ENCODE measurements at regions not wholly inside any gene's neighbourhood (a gene's known extent, or its start where the extent isn't known, plus 50 kb on each side); places are given as distances from the start of the nearest gene placed in this dataset.
A peak's percentile ranks its signal among the peaks of the same experiment; 100 is the strongest.

DNA sequence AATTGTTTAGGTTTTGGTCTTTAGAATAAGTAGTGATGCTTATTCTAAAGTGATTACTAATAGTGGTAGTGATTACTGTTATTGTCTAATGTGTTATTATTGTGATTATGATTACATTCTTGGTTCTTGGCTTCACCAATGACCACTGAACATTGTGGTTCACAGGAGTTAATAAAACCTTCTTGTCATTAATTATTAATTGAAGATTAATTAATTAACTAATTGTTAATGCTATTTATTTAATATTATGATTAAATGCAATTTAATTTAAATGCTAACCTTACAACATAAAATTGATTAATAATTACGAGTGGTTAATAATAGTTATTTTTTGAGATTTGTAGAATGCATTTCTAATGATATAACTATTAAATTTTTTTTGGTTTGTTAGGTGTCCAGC lies 747.7 kb upstream of the POM121L12 start:
- no peak for DNase-seq (ENCODE audit: low read depth)
- no peak overlapping the region for H3K4me3 ChIP-seq (replicated peaks; ENCODE audit: low read depth, low read length)
- TF ChIP-seq, protein P1, sequence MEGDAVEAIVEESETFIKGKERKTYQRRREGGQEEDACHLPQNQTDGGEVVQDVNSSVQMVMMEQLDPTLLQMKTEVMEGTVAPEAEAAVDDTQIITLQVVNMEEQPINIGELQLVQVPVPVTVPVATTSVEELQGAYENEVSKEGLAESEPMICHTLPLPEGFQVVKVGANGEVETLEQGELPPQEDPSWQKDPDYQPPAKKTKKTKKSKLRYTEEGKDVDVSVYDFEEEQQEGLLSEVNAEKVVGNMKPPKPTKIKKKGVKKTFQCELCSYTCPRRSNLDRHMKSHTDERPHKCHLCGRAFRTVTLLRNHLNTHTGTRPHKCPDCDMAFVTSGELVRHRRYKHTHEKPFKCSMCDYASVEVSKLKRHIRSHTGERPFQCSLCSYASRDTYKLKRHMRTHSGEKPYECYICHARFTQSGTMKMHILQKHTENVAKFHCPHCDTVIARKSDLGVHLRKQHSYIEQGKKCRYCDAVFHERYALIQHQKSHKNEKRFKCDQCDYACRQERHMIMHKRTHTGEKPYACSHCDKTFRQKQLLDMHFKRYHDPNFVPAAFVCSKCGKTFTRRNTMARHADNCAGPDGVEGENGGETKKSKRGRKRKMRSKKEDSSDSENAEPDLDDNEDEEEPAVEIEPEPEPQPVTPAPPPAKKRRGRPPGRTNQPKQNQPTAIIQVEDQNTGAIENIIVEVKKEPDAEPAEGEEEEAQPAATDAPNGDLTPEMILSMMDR (IDR thresholded peaks at IDR 0.05; ENCODE audit: low read length, missing control alignments): no peak

DNA sequence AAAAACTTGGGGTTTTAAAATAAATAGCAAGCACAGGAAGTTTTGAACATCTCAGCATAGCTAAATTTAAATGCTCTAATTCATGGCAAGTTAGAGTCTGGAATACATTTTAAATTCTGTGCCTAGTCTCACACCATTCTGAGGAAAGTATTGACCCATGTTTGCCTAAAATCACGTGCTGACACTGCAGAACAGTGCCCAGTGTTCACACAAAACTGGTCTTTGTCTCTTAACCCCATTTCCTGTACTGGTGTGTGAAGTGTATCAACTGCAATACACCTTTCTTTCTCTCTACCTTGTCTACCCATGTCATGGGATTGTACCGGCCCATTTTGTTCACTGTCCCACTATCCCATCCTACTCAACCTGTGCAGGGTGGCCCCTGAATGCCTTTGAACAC lies 749.7 kb upstream of the POM121L12 start:
- TF ChIP-seq, protein P1 (IDR thresholded peaks at IDR 0.05; ENCODE audit: low read length, missing control alignments): no peak
- DNase-seq (ENCODE audit: low read depth): no peak
- H3K4me3 ChIP-seq (replicated peaks; ENCODE audit: low read depth, low read length): no peak overlapping the region

DNA sequence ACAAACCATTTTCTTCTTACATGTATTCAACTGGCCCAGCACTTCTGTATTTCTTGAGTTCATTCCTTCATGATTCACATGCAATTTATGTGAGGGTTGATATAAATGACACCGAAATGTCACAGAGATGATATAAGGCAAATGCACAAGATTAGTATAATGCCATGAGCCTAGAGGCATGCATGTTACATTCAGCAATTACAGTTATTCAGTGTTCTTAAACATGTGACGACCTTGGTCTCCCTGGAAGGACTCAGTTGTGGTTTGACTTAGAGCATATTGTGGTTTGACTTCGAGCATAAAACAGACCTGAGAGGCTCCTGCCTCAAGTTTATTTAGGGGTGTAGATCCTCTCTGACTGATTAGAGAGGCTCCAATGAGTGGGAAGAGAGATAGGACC lies 752.1 kb upstream of the POM121L12 start:
- DNase-seq (ENCODE audit: low read depth): no peak
- H3K4me3 ChIP-seq (replicated peaks; ENCODE audit: low read depth, low read length): no peak overlapping the region
- TF ChIP-seq, protein P1 (IDR thresholded peaks at IDR 0.05; ENCODE audit: low read length, missing control alignments): no peak

- DNase-seq (ENCODE audit: low read depth): peak; percentile 7
- H3K4me3 ChIP-seq (replicated peaks; ENCODE audit: low read depth, low read length): no peak overlapping the region
- TF ChIP-seq, protein P1 (IDR thresholded peaks at IDR 0.05; ENCODE audit: low read length, missing control alignments): no peak
Measured at GRCh38 chr7:52273685-52274610, 761.5 kb upstream of the POM121L12 start.

GRCh38 chr7:52271703-52272102 lies 763.7 kb upstream of the POM121L12 start:
- TF ChIP-seq, protein P1 (IDR thresholded peaks at IDR 0.05; ENCODE audit: low read length, missing control alignments): no peak
- H3K4me3 ChIP-seq (replicated peaks; ENCODE audit: low read depth, low read length): no peak overlapping the region
- DNase-seq (ENCODE audit: low read depth): no peak

- TF ChIP-seq, protein P1 (IDR thresholded peaks at IDR 0.05; ENCODE audit: low read length, missing control alignments): no peak
- no peak overlapping the region for H3K4me3 ChIP-seq (replicated peaks; ENCODE audit: low read depth, low read length)
- peak; percentile 5 for DNase-seq (ENCODE audit: low read depth)
Measured at GRCh38 chr7:52270301-52270700, 765.1 kb upstream of the POM121L12 start.

DNA sequence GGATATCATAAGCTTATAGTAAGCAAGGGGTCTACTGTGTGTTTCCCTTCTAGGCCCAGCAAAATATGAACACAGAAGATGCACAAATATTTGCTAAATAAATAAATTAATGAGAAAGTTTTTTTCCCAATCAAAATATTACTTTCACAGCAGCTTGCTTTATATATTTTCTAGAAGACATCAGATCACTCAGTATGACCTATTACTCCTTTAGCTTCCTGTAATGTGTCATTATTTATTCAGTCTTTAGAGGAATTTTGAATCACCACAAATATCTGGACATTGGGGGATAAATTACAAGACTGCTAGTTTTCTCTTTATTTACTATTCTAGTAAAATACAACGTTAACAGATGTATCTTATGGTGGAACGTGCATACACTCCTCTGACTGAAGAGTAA lies 765.8 kb upstream of the POM121L12 start:
- H3K4me3 ChIP-seq (replicated peaks; ENCODE audit: low read depth, low read length): no peak overlapping the region
- no peak for DNase-seq (ENCODE audit: low read depth)
- TF ChIP-seq, protein P1 (IDR thresholded peaks at IDR 0.05; ENCODE audit: low read length, missing control alignments): no peak
